Endothelial cell of umbilical vein (primary cell): ENCODE measurements at regions not wholly inside any gene's neighbourhood (a gene's known extent, or its start where the extent isn't known, plus 50 kb on each side); places are given as distances from the start of the nearest gene placed in this dataset.

Experiments
- BruUV-seq: library from RNA; stranded (reverse); fragments of 400-500 nt; replicated peaks from 2 replicates; lab custom pipeline; 2021; lab: Mats Ljungman, UMichigan
- CTCF ChIA-PET: fragments of 300-600, 350-600 bp; sonication (Branson Sonifier 250); formaldehyde crosslinking; loops from one replicate; lab custom pipeline; 2021; ENCODE audit warnings: antibody characterized with exemption, inconsistent platforms; lab: Charles Lee
- POLR2A ChIA-PET: fragments of 300-600, 350-600 bp; sonication (Branson Sonifier 250); formaldehyde crosslinking; loops from one replicate; lab custom pipeline; 2021; ENCODE audit warnings: antibody characterized with exemption, inconsistent platforms; lab: Charles Lee
- DNase-seq: peaks from one replicate; pipeline ENCODE4 v3.0.0-alpha.2; 2011; ENCODE audit warnings: low read depth, low spot score
- FAIRE-seq: peaks from 2 replicates; lab custom pipeline; 2011; peaks lifted over from hg19 to GRCh38; lab: Jason Lieb, UNC
- H2AFZ ChIP-seq: 2 replicates; pipeline ENCODE4 v1.6.0; 2012; ENCODE audit warnings: low read depth, low read length, control low read depth, inconsistent platforms
- H3K27ac ChIP-seq: 2 replicates; pipeline ENCODE4 v1.5.1; 2011; ENCODE audit warnings: low read depth, mild to moderate bottlenecking, control low read depth, low read length, moderate library complexity; ENCODE audit not compliant: insufficient read depth
- H3K27me3 ChIP-seq, 2 experiments: 2 replicates each; pipeline versions ENCODE4 v1.6.0 to v1.6.1; 2011; ENCODE audit warnings: low read length in 2 of 2, mixed read lengths in 1 of 2; ENCODE audit not compliant: control insufficient read depth in 2 of 2, insufficient read depth in 2 of 2
- H3K36me3 ChIP-seq, 2 experiments: 2 replicates in 1 of 2; 3 replicates in 1 of 2; pipeline ENCODE4 v1.5.1; 2011; ENCODE audit warnings: low read length in 2 of 2, mild to moderate bottlenecking in 1 of 2, moderate library complexity in 1 of 2; ENCODE audit not compliant: control insufficient read depth in 2 of 2, insufficient read depth in 2 of 2; ENCODE audit errors: extremely low read depth in 1 of 2
- H3K4me1 ChIP-seq: 3 replicates; pipeline ENCODE4 v1.5.1; 2011; ENCODE audit warnings: mild to moderate bottlenecking, low read length; ENCODE audit not compliant: control insufficient read depth, insufficient read depth; ENCODE audit errors: extremely low read depth
- H3K4me2 ChIP-seq: 2 replicates; pipeline ENCODE4 v1.6.1; 2011; ENCODE audit warnings: low read length, control low read depth, mixed read lengths; ENCODE audit not compliant: insufficient read depth
- H3K4me3 ChIP-seq, 3 experiments: fragments of 200-600 bp in 1 of 3; sonication (generic), shearing (Covaris generic) in 1 of 3; replicated peaks in 1 of 3; 2 replicates each; pipeline ENCODE4 v1.5.1; 2011 to 2016; ENCODE audit warnings: control low read depth in 3 of 3, low read length in 3 of 3, mild to moderate bottlenecking in 2 of 3, inconsistent platforms in 1 of 3, low read depth in 1 of 3, moderate library complexity in 1 of 3; ENCODE audit not compliant: insufficient read depth in 1 of 3
- H3K79me2 ChIP-seq: 2 replicates; pipeline ENCODE4 v1.6.0; 2012; ENCODE audit warnings: low read length, inconsistent platforms; ENCODE audit not compliant: control insufficient read depth, insufficient read depth
- H3K9ac ChIP-seq: replicated peaks from 2 replicates; pipeline ENCODE3; 2011; ENCODE audit warnings: low read length, control low read depth; ENCODE audit not compliant: insufficient read depth; ENCODE audit errors: extremely low read depth
- H3K9me1 ChIP-seq: replicated peaks from 3 replicates; pipeline ENCODE4 v1.6.0; 2011; ENCODE audit warnings: mild to moderate bottlenecking, low read length; ENCODE audit not compliant: control insufficient read depth, insufficient read depth; ENCODE audit errors: extremely low read depth
- H3K9me3 ChIP-seq: replicated peaks from 2 replicates; pipeline ENCODE4 v1.5.1; 2012; ENCODE audit warnings: low read length, inconsistent platforms; ENCODE audit not compliant: control insufficient read depth, insufficient read depth
- H4K20me1 ChIP-seq: replicated peaks from 2 replicates; pipeline ENCODE3; 2011; ENCODE audit warnings: mild to moderate bottlenecking, low read length; ENCODE audit not compliant: control insufficient read depth, insufficient read depth; ENCODE audit errors: extremely low read depth
- CTCF ChIP-seq, 2 donors: IDR thresholded peaks; 1 replicate in 1 of 2; 2 replicates in 1 of 2; pipeline ENCODE4 v1.5.1; 2011; ENCODE audit warnings: low read length in 2 of 2, mild to moderate bottlenecking in 2 of 2, moderate library complexity in 2 of 2, control low read depth in 1 of 2, inconsistent platforms in 1 of 2, low read depth in 1 of 2; ENCODE audit not compliant: insufficient read depth in 1 of 2; ENCODE audit errors: extremely low read depth in 1 of 2
- EZH2 ChIP-seq: IDR thresholded peaks from 2 replicates; pipeline ENCODE4 v1.6.1; 2012; ENCODE audit warnings: borderline replicate concordance, low read depth, mild to moderate bottlenecking, moderate library complexity, low read length, inconsistent platforms; ENCODE audit not compliant: severe bottlenecking
- FOS ChIP-seq: IDR thresholded peaks from 2 replicates; pipeline ENCODE4 v1.6.1; 2011; ENCODE audit warnings: mild to moderate bottlenecking, low read length, moderate library complexity, borderline replicate concordance; ENCODE audit not compliant: insufficient read depth
- GATA2 ChIP-seq: IDR thresholded peaks from 2 replicates; pipeline ENCODE4 v1.7.0; 2011; ENCODE audit warnings: low read depth, mild to moderate bottlenecking, moderate library complexity, mixed read lengths, low read length; ENCODE audit not compliant: insufficient read length, insufficient read depth
- JUN ChIP-seq: IDR thresholded peaks from 2 replicates; pipeline ENCODE4 v1.6.1; 2011; ENCODE audit warnings: borderline replicate concordance, low read depth; ENCODE audit not compliant: insufficient read length, insufficient read depth
- MAX ChIP-seq: IDR thresholded peaks from 2 replicates; pipeline ENCODE4 v1.6.1; 2011; ENCODE audit not compliant: insufficient read depth, insufficient read length
- MYC ChIP-seq: IDR thresholded peaks from one replicate; pipeline ENCODE4 v1.6.1; 2011; ENCODE audit warnings: mild to moderate bottlenecking, low read depth, low read length
- POLR2A ChIP-seq: IDR thresholded peaks from 2 replicates; pipeline ENCODE4 v1.6.1; 2012; ENCODE audit warnings: low read depth, mild to moderate bottlenecking, control low read depth, low read length
- POLR2AphosphoS5 ChIP-seq: IDR thresholded peaks from 2 replicates; pipeline ENCODE4 v1.6.1; 2012; ENCODE audit warnings: low read depth, mild to moderate bottlenecking, control low read depth, low read length, moderate library complexity; ENCODE audit not compliant: insufficient read depth
- dilution Hi-C: fragments of 300-500 bp; cut with MboI; formaldehyde crosslinking; loops from one replicate; pipeline ENCODE4 v1.15.0; 2019; ENCODE audit warnings: low sequenced_read_pairs; ENCODE audit not compliant: extremely low pct_ligation_motif_present
- intact Hi-C: fragments of 100-400 bp; cut with micrococcal nuclease; formaldehyde crosslinking; loops from one replicate; pipeline ENCODE4 v1.10.0; 2022

DNA sequence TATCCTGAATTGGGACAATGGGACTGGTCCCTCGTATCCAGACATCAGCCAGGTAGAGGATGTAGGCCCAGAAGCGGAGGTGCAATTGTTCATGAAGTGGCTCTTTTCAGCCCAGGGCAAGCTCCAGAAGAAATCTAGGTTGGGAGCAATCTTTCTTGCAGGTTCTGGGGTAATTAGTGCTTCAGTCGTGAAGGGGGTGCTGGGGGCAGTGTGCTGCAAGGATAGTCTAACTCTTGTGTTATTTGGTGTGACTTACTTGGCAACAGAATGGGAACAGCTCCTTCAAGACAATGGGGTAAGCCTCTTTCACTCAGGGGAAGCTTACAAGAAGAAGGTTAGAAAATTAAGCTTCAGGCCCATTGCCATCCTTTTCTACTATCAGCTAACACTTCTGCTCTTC, 273.0 kb downstream of the DIPK2A start:
- dilution Hi-C loops = no loop called here
- H3K4me1 ChIP-seq = no peaks in the 10 kb centered on the region
- no peaks in the 10 kb centered on the region for H3K27me3 ChIP-seq
- CTCF ChIA-PET = interaction anchor here (1.2 kb wide), 1 partner anchor 15 kb away, joined by 3 read pairs; no protein-coding TSS in a partner anchor
- H3K4me3 ChIP-seq = no peak overlapping the region
- no peaks in the 10 kb centered on the region for H3K36me3 ChIP-seq
- FAIRE-seq (no peak), DNase-seq (no peak)
- POLR2A ChIA-PET = no interaction called here
- no peaks in the 10 kb centered on the region for H3K9me1 ChIP-seq
- no TSS peak for BruUV-seq
- no peak overlapping the region for H2AFZ ChIP-seq
- TF ChIP-seq MAX = no peak
- no peak for TF ChIP-seq POLR2A
- no peak for TF ChIP-seq POLR2AphosphoS5
- TF ChIP-seq CTCF (IDR thresholded peaks at IDR 0.05; ENCODE audit: extremely low read depth in 1 of 2, insufficient read depth in 1 of 2, low read depth in 1 of 2, low read length in 2 of 2) = no peak
- no peak for TF ChIP-seq MYC
- TF ChIP-seq FOS = no peak
- no peak for TF ChIP-seq EZH2
- no peak for TF ChIP-seq GATA2
- no peak for TF ChIP-seq JUN
- H3K9ac ChIP-seq = no peak overlapping the region
- no peak overlapping the region for H3K4me2 ChIP-seq
- H4K20me1 ChIP-seq = no peaks in the 10 kb centered on the region
- H3K79me2 ChIP-seq = no peaks in the 10 kb centered on the region
- intact Hi-C loops = no loop called here
- no peaks in the 10 kb centered on the region for H3K9me3 ChIP-seq
- H3K27ac ChIP-seq = no peak overlapping the region
